ENCODE measurements at regions not wholly inside any gene's neighbourhood (a gene's known extent, or its start where the extent isn't known, plus 50 kb on each side); places are given as distances from the start of the nearest gene placed in this dataset.

DNA sequence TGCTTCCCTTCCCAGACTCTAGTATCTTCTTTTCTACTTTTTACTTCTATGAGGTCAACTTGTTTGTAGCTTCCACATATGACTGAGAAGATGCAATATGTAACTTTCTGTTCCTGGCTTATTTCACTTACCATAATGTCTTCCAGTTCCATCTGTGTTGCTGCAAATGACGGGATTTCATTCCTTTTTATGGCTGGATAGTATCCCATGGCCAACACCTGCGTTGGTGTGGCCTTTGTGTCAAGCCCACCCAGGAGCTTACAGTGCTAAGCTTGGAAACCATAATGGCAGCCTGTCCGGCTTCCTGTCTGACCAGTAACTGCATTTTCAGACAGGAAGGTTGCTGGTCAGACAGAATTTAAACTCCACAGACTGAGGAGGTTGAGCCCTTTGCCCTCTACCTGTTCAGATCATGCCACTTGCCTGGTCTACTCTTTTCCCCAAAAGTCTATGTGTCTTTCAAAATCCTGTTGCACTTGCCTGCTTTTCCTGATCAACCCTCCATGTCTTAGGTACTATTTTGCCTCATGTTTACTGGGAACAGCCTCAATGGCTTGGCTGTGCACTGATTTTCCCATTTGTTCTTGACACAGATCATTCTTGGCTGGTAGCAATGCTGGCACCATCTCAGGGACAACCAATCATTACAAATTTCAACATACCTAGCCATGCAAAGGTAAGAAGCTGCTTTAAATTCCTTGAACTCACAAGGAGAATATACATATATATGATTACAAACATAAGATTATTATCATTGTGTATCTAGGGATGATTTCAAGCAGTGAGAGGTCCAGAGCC lies 114.3 kb upstream of the PLEKHG1 start:
- TF ChIP-seq CBX3 (IDR thresholded peaks at IDR 0.05; ENCODE audit: low read depth) (no peak), EZH2phosphoT487 (IDR thresholded peaks at IDR 0.05; ENCODE audit: borderline replicate concordance) (no peak), YY1 (IDR thresholded peaks at IDR 0.05; ENCODE audit: extremely low read depth, insufficient replicate concordance, low read depth, low read length) (no peak), CEBPB (IDR thresholded peaks at IDR 0.05; ENCODE audit: low read depth) (no peak), EZH2 (IDR thresholded peaks at IDR 0.05) (no peak)
- Histone ChIP-seq H3K4me1 (ENCODE audit: control insufficient read depth in 1 of 2, insufficient read depth in 2 of 2, low read length in 2 of 2) (peaks cover under 1 to 8% of the 10 kb centered on the region in 2 experiments; a peak in 3 of 4 replicates), H3K9me3 (ENCODE audit: control insufficient read depth in 1 of 2, insufficient read depth in 1 of 2, low read depth in 1 of 2, low read length in 2 of 2) (no peaks in the 10 kb centered on the region), H2AFZ (ENCODE audit: low read depth, low read length, poor library complexity, severe bottlenecking) (peak overlapping the region; percentile 58), H3K4me3 (replicated peaks in 1 of 2; ENCODE audit: low read depth in 1 of 2, low read length in 2 of 2) (no peak overlapping the region), H3K27me3 (ENCODE audit: insufficient read depth, low read length) (no peaks in the 10 kb centered on the region), H3K36me3 (ENCODE audit: control insufficient read depth in 1 of 2, insufficient read depth in 2 of 2, low read length in 2 of 2) (no peaks in the 10 kb centered on the region), H3K9ac (ENCODE audit: low read length) (no peak overlapping the region), H3K27ac (ENCODE audit: low read depth, low read length) (no peak overlapping the region), H3K4me2 (ENCODE audit: low read length) (no peak overlapping the region), H3K79me2 (ENCODE audit: insufficient read depth, low read length) (no peaks in the 10 kb centered on the region), H3K9me2 (ENCODE audit: insufficient read depth) (no peaks in the 10 kb centered on the region), H4K20me1 (ENCODE audit: insufficient read depth) (no peaks in the 10 kb centered on the region)
- CTCF ChIA-PET, result no interaction called here
- POLR2A ChIA-PET, result no interaction called here
- ATAC-seq (no peak), DNase-seq (ENCODE audit: low read depth, low spot score) (no peak)
- intact Hi-C loops (cut with micrococcal nuclease), result no loop called here
- no TSS peak for BruUV-seq (replicated peaks)
- RAD21 ChIA-PET (ENCODE audit: low non-redundant PET in 1 of 2, low total read pairs in 2 of 2, uncharacterized antibody in 2 of 2, unreplicated experiment in 2 of 2), result no interaction called here

DNA sequence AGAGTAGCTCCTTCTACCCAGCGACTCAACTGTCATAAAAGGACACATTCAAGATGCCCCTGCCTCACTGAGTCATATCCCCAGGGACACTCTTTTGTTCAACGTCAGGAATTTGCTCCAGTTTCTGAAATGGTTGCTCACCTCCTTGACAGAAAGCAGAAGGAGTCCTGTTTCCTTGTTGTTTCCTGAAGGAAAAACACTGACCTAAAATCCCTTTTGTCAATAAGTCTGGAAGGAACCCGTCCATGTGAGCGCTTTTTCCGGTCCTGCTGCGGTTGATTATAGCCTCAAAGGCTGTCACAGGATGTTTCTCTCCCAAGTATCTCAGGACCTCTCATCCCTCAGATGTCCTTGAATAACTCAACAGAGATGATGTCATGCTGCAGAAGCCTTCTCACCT lies 113.6 kb upstream of the PLEKHG1 start:
- no TSS peak for BruUV-seq (replicated peaks)
- Histone ChIP-seq H4K20me1 (ENCODE audit: insufficient read depth) (no peaks in the 10 kb centered on the region), H3K4me2 (ENCODE audit: low read length) (no peak overlapping the region), H3K9me3 (ENCODE audit: control insufficient read depth in 1 of 2, insufficient read depth in 1 of 2, low read depth in 1 of 2, low read length in 2 of 2) (no peaks in the 10 kb centered on the region), H2AFZ (ENCODE audit: low read depth, low read length, poor library complexity, severe bottlenecking) (no peak overlapping the region), H3K27me3 (ENCODE audit: insufficient read depth, low read length) (no peaks in the 10 kb centered on the region), H3K27ac (ENCODE audit: low read depth, low read length) (no peak overlapping the region), H3K9ac (ENCODE audit: low read length) (no peak overlapping the region), H3K4me1 (ENCODE audit: control insufficient read depth in 1 of 2, insufficient read depth in 2 of 2, low read length in 2 of 2) (peaks cover 8 to 15% of the 10 kb centered on the region in 2 experiments), H3K36me3 (ENCODE audit: control insufficient read depth in 1 of 2, insufficient read depth in 2 of 2, low read length in 2 of 2) (no peaks in the 10 kb centered on the region), H3K9me2 (ENCODE audit: insufficient read depth) (no peaks in the 10 kb centered on the region), H3K79me2 (ENCODE audit: insufficient read depth, low read length) (no peaks in the 10 kb centered on the region), H3K4me3 (replicated peaks in 1 of 2; ENCODE audit: low read depth in 1 of 2, low read length in 2 of 2) (no peak overlapping the region)
- ATAC-seq (no peak), DNase-seq (ENCODE audit: low read depth, low spot score) (no peak)
- intact Hi-C loops (cut with micrococcal nuclease), result no loop called here
- ChIA-PET RAD21 (ENCODE audit: low non-redundant PET in 1 of 2, low total read pairs in 2 of 2, uncharacterized antibody in 2 of 2, unreplicated experiment in 2 of 2) (no interaction called here), POLR2A (no interaction called here), CTCF (no interaction called here)
- TF ChIP-seq EGR1 (IDR thresholded peaks at IDR 0.05; ENCODE audit: low read depth), result no peak
- TF ChIP-seq ZNF274 (IDR thresholded peaks at IDR 0.05; ENCODE audit: low read depth, low read length), result no peak
- no peak for TF ChIP-seq CEBPB (IDR thresholded peaks at IDR 0.05; ENCODE audit: low read depth)
- TF ChIP-seq POLR2A (IDR thresholded peaks at IDR 0.05; ENCODE audit: borderline replicate concordance, extremely low read depth, insufficient read depth, insufficient read length), result no peak
- TF ChIP-seq POLR2AphosphoS5 (IDR thresholded peaks at IDR 0.05; ENCODE audit: low read depth, low read length), result no peak
- TF ChIP-seq, protein P1, sequence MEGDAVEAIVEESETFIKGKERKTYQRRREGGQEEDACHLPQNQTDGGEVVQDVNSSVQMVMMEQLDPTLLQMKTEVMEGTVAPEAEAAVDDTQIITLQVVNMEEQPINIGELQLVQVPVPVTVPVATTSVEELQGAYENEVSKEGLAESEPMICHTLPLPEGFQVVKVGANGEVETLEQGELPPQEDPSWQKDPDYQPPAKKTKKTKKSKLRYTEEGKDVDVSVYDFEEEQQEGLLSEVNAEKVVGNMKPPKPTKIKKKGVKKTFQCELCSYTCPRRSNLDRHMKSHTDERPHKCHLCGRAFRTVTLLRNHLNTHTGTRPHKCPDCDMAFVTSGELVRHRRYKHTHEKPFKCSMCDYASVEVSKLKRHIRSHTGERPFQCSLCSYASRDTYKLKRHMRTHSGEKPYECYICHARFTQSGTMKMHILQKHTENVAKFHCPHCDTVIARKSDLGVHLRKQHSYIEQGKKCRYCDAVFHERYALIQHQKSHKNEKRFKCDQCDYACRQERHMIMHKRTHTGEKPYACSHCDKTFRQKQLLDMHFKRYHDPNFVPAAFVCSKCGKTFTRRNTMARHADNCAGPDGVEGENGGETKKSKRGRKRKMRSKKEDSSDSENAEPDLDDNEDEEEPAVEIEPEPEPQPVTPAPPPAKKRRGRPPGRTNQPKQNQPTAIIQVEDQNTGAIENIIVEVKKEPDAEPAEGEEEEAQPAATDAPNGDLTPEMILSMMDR (IDR thresholded peaks at IDR 0.05 in 2 of 3, conservative IDR thresholded peaks at IDR 0.05 in 1 of 3; ENCODE audit: borderline replicate concordance in 1 of 3, insufficient read depth in 1 of 3, low read depth in 2 of 3, low read length in 2 of 3), result no peak
- TF ChIP-seq, protein P2, sequence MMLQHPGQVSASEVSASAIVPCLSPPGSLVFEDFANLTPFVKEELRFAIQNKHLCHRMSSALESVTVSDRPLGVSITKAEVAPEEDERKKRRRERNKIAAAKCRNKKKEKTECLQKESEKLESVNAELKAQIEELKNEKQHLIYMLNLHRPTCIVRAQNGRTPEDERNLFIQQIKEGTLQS (IDR thresholded peaks at IDR 0.05), result no peak
- no peak for TF ChIP-seq EZH2 (IDR thresholded peaks at IDR 0.05)
- TF ChIP-seq ELF1 (IDR thresholded peaks at IDR 0.05; ENCODE audit: borderline replicate concordance, low read depth), result no peak
- TF ChIP-seq YY1 (IDR thresholded peaks at IDR 0.05; ENCODE audit: extremely low read depth, insufficient replicate concordance, low read depth, low read length), result no peak
- no peak for TF ChIP-seq CBX3 (IDR thresholded peaks at IDR 0.05; ENCODE audit: low read depth)
- TF ChIP-seq, protein P3, sequence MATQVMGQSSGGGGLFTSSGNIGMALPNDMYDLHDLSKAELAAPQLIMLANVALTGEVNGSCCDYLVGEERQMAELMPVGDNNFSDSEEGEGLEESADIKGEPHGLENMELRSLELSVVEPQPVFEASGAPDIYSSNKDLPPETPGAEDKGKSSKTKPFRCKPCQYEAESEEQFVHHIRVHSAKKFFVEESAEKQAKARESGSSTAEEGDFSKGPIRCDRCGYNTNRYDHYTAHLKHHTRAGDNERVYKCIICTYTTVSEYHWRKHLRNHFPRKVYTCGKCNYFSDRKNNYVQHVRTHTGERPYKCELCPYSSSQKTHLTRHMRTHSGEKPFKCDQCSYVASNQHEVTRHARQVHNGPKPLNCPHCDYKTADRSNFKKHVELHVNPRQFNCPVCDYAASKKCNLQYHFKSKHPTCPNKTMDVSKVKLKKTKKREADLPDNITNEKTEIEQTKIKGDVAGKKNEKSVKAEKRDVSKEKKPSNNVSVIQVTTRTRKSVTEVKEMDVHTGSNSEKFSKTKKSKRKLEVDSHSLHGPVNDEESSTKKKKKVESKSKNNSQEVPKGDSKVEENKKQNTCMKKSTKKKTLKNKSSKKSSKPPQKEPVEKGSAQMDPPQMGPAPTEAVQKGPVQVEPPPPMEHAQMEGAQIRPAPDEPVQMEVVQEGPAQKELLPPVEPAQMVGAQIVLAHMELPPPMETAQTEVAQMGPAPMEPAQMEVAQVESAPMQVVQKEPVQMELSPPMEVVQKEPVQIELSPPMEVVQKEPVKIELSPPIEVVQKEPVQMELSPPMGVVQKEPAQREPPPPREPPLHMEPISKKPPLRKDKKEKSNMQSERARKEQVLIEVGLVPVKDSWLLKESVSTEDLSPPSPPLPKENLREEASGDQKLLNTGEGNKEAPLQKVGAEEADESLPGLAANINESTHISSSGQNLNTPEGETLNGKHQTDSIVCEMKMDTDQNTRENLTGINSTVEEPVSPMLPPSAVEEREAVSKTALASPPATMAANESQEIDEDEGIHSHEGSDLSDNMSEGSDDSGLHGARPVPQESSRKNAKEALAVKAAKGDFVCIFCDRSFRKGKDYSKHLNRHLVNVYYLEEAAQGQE (IDR thresholded peaks at IDR 0.05; ENCODE audit: low read depth), result no peak
- TF ChIP-seq FOSL1 (IDR thresholded peaks at IDR 0.05; ENCODE audit: low read depth), result no peak
- TF ChIP-seq SRF (IDR thresholded peaks at IDR 0.05; ENCODE audit: low read depth), result no peak
